ENCODE measurements at regions not wholly inside any gene's neighbourhood (a gene's known extent, or its start where the extent isn't known, plus 50 kb on each side); places are given as distances from the start of the nearest gene placed in this dataset.

GRCh38 chr2:226251661-226252060, 548.0 kb downstream of the IRS1 start:
- no peak overlapping the region for H3K4me3 ChIP-seq (ENCODE audit: low read depth, low read length)
- no peak for DNase-seq
- no peak for TF ChIP-seq CTCF (IDR thresholded peaks at IDR 0.05; ENCODE audit: low read depth, low read length)
- H3K27ac ChIP-seq, result no peak overlapping the region
- no peaks in the 10 kb centered on the region for H3K27me3 ChIP-seq (ENCODE audit: insufficient read depth, low read depth, severe bottlenecking)
- no peaks in the 10 kb centered on the region for H3K9me3 ChIP-seq (ENCODE audit: severe bottlenecking)
- H3K36me3 ChIP-seq, result no peaks in the 10 kb centered on the region

GRCh38 chr2:226247289-226248275, 552.0 kb downstream of the IRS1 start:
- no peak overlapping the region for H3K4me3 ChIP-seq (ENCODE audit: low read depth, low read length)
- no peaks in the 10 kb centered on the region for H3K9me3 ChIP-seq (ENCODE audit: severe bottlenecking)
- no peaks in the 10 kb centered on the region for H3K36me3 ChIP-seq
- no peak for TF ChIP-seq CTCF (IDR thresholded peaks at IDR 0.05; ENCODE audit: low read depth, low read length)
- H3K27ac ChIP-seq, result no peak overlapping the region
- no peak for DNase-seq
- no peaks in the 10 kb centered on the region for H3K27me3 ChIP-seq (ENCODE audit: insufficient read depth, low read depth, severe bottlenecking)

GRCh38 chr2:226234187-226234586, 565.4 kb downstream of the IRS1 start:
- H3K9me3 ChIP-seq (ENCODE audit: severe bottlenecking), result no peaks in the 10 kb centered on the region
- DNase-seq, result no peak

GRCh38 chr2:226233388-226233787, 566.2 kb downstream of the IRS1 start:
- no peak overlapping the region for H3K4me3 ChIP-seq (ENCODE audit: low read depth, low read length)
- TF ChIP-seq CTCF (IDR thresholded peaks at IDR 0.05; ENCODE audit: low read depth, low read length), result no peak
- no peak for DNase-seq
- no peaks in the 10 kb centered on the region for H3K36me3 ChIP-seq
- H3K9me3 ChIP-seq (ENCODE audit: severe bottlenecking), result no peaks in the 10 kb centered on the region
- H3K27ac ChIP-seq, result no peak overlapping the region
- H3K27me3 ChIP-seq (ENCODE audit: insufficient read depth, low read depth, severe bottlenecking), result no peaks in the 10 kb centered on the region

More at GRCh38 chr2:226234187-226234586, 565.4 kb downstream of the IRS1 start:
- TF ChIP-seq CTCF (IDR thresholded peaks at IDR 0.05; ENCODE audit: low read depth, low read length), result no peak
- no peaks in the 10 kb centered on the region for H3K27me3 ChIP-seq (ENCODE audit: insufficient read depth, low read depth, severe bottlenecking)
- H3K36me3 ChIP-seq, result no peaks in the 10 kb centered on the region
- H3K27ac ChIP-seq, result no peak overlapping the region
- no peak overlapping the region for H3K4me3 ChIP-seq (ENCODE audit: low read depth, low read length)

GRCh38 chr2:226228080-226228479, 571.5 kb downstream of the IRS1 start:
- no peak for TF ChIP-seq CTCF (IDR thresholded peaks at IDR 0.05; ENCODE audit: low read depth, low read length)
- no peak overlapping the region for H3K27ac ChIP-seq

More at GRCh38 chr2:226228080-226228479, 571.5 kb downstream of the IRS1 start:
- DNase-seq, result no peak
- Histone ChIP-seq H3K36me3 (no peaks in the 10 kb centered on the region), H3K27me3 (ENCODE audit: insufficient read depth, low read depth, severe bottlenecking) (no peaks in the 10 kb centered on the region), H3K4me3 (ENCODE audit: low read depth, low read length) (no peak overlapping the region), H3K9me3 (ENCODE audit: severe bottlenecking) (no peaks in the 10 kb centered on the region)

Measured in WERI-Rb-1 (cell line).